GM20000 (cell line): ENCODE measurements at regions not wholly inside any gene's neighbourhood (a gene's known extent, or its start where the extent isn't known, plus 50 kb on each side); places are given as distances from the start of the nearest gene placed in this dataset.

Source experiments
- DNase-seq: peaks from one replicate; pipeline ENCODE4 v3.0.0; 2012; ENCODE audit warnings: low spot score
- CTCF ChIP-seq: IDR thresholded peaks from 2 replicates; pipeline ENCODE4 v1.5.1; 2012; ENCODE audit warnings: mild to moderate bottlenecking, control low read depth; ENCODE audit errors: extremely low read depth, missing control alignments

GRCh38 chr9:99385215-99385614 lies 163.1 kb downstream of the SEC61B start:
- no peak for DNase-seq
- TF ChIP-seq CTCF, result no peak

DNA sequence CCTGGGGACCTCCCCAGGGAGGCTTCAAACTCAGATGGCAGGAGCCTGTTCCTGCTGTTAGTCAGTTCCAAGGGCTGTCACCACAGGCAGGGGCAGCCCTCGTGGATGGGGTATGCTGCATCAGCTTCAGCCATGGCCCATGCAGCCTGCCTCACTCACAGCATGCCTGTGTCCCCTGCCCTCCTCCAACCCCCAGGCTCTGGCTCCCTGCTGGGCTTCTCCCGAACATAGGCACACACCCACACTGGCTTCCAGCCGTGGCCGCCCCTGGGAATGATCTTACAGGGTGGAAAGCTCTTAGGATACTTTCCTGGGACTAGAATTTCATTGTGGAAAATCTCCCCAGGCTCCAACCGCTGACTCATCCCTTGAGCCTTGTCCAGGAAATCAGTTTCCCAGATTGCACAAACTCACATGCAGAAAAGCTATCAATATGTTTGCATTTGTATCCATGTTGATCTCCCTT lies 163.8 kb downstream of the SEC61B start:
- DNase-seq, result no peak
- no peak for TF ChIP-seq CTCF

- no peak for DNase-seq
- TF ChIP-seq CTCF, result no peak
Measured at GRCh38 chr9:99387431-99387830, 165.3 kb downstream of the SEC61B start.

GRCh38 chr9:99389087-99390033 lies 167.3 kb downstream of the SEC61B start:
- TF ChIP-seq CTCF, result no peak
- no peak for DNase-seq

DNA sequence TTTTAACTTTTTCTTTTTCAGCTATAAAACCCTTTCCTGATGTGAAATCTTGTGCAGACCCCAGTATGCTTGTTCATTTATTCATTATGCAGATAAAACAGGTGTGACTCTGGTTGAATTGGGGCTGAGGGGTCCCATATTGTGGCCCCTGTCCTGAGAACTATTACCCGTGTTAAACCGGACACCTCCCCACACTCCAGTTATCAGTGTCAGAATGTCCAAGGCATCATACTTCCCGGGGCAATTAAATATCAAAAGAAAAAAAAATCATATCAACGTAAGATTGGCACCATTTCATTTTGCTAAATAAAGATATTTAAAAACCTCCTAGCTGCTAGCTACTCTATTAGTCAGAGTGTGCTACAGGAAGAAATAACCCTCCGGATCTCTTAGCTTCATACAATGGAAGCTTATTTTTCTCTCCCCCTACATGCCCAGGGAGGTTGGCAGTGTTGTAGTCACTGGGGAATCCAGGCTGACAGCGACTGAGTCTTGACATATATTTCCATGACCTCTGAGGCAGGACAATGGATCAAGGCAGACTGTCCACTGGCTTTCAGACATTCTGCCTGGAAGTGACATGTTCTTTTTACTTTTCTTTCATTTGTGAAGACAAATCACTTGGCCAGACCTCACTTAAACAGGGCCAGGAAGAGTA lies 170.0 kb downstream of the SEC61B start:
- DNase-seq, result no peak

GRCh38 chr9:99392986-99393385 lies 170.9 kb downstream of the SEC61B start:
- no peak for DNase-seq
- TF ChIP-seq CTCF, result no peak

More for the DNA sequence above, 170.0 kb downstream of the SEC61B start:
- TF ChIP-seq CTCF, result no peak

DNA sequence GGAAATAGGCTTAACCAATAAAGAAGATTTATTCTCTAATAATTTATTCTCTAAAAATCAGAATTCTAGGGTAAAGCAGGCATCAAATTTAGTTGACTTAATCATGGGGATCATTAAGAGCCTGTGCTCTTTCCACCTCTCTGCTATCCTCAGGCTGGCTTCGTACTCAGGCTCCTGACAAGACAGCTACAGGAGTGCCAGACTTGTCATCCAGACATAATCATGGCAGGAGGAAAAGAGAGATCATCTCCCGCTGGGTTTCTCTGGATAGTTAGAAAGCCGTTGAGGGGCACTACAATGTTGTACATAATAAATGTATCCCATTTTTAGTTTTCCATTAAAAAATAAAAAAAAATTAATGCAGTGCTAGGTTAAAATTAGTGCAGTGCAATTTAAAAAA lies 171.9 kb downstream of the SEC61B start:
- TF ChIP-seq CTCF, result no peak
- DNase-seq, result no peak
